HG03135 (cell line): ENCODE measurements at regions not wholly inside any gene's neighbourhood (a gene's known extent, or its start where the extent isn't known, plus 50 kb on each side); places are given as distances from the start of the nearest gene placed in this dataset.
"Not testable (repeated sequence)": the region's sequence is repeated elsewhere in the genome, so short reads cannot be mapped to it uniquely, and the experiment has no call there.

Experiments used
- ATAC-seq: cut with Tn5 transposase; IDR thresholded peaks from one replicate; pipeline ENCODE4 v1.9.1; 2021; ENCODE audit warnings: mild to moderate bottlenecking, moderate library complexity; ENCODE audit not compliant: unreplicated experiment

DNA sequence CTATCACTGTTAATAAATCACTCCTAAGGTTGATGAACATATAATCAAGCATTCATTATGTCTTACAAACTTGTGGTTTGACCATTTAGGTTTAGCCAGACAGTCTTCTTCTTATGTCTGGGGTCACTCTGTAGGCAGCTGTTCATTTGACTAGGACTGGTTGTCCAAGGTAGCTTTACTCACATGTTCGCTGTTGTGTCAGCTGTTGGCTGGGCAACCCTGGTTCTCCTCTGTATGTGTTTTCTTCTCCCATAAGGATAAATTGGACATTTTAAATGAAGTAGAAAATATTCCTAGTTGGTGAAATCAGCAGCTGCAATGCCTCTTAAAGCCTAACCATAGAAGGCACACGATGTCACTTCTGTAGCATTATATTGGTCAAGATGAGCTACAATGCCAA is 635.1 kb downstream of the EPHA3 start:
- ATAC-seq, result no peak

DNA sequence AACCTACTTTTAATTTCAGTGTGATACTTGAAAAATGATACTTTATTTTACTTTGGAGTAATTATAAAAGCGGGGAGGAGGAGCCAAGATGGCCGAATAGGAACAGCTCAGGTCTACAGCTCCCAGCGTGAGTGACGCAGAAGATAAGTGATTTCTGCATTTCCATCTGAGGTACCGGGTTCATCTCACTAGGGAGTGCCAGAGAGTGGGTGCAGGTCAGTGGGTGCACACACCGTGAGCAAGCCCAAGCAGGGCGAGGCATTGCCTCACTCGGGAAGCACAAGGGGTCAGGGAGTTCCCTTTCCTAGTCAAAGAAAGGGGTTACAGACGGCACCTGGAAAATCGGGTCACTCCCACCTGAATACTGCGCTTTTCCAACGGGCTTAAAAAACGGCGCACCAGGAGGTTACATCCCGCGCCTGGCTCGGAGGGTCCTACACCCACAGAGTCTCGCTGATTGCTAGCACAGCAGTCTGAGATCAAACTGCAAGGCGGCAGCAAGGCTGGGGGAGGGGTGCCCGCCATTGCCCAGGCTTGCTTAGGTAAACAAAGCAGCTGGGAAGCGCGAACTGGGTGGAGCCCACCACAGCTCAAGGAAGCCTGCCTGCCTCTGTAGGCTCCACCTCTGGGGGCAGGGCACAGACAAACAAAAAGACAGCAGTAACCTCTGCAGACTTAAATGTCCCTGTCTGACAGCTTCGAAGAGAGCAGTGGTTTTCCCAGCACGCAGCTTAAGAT is 640.3 kb downstream of the EPHA3 start:
- not testable (repeated sequence) for ATAC-seq

DNA sequence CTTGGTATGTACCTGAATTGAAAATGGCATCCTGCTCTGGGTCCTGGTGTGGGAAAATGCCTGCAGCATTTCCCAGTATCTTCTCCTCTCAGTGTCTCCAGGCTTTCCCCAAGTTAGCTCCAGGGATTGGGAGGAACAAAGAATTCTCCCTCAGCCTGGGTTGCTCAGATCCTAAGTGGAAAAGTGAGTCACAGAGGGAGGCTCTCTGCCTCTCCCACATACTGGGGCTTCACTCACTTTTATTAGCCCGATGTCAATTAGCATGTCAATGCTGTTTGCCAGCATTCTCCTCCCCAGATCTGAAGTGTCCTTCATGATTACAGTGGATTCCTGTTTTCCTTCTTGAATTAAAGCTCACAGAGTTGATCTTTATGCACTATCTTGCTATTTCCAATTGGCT is 655.0 kb downstream of the EPHA3 start:
- no peak for ATAC-seq

DNA sequence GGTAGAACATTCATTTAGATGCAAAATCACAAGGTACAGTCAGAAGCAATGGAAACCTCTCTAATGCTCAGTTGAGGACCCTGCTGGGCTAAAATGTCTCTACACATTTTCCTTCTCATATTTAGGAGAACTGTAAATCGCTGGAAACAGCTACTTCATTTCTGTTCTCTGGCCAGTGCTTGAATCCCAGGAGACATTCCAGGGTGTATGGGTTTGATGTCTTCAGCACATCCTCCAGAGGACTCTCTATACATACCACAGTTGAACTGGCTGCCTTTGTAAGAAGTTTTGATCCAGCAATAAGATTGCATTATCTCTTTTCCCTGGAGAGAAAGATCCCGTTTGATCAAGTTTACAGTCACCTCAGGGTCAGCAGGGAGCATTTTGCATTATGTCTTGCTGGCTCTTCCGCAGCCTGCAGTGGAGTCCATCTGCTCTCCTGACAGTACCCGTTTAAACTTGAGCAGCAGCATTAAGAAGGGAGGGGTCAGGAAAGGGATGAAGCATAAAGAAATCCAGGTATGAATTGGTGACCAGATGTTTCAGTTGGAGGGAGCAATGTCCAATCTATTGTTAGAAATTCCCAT is 676.0 kb downstream of the EPHA3 start:
- no peak for ATAC-seq

DNA sequence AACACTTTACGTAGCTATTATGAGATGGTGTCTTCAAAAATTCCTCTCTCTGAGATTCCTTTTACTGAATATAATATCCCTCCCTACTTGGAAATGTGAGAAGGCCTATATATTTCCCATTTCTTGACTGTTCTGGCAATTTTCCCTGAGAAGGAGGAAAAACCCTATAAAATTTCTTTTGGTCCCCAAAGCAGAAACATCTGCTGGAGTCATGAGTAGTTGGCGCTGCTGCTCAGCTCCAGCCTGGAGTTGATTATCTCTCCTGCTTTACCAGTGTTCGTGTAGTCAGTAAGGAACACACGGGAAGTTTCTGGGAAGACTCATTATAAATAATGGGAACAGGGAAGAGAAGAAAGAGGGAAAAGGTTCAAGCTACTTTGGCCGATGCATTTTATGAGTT is 680.1 kb downstream of the EPHA3 start:
- no peak for ATAC-seq

DNA sequence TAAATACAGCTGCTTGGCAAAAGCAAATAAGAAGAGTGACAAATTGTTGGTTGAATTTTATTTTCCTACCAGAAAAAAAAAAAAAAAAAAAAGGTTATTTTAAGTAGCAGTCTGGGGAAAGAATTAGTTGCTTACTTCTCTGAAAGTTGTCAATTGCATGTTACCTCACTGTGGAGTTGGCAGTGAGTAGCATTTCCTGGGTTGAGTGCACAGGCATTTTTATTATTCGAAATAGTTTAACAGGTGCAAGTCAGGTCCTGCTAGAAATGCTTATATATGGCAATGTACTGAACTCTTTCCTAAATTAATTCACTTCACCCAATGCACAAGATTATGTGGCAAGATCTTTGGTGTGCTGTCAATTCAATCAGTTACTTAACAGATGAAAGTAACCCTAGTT is 680.6 kb downstream of the EPHA3 start:
- ATAC-seq, result no peak

DNA sequence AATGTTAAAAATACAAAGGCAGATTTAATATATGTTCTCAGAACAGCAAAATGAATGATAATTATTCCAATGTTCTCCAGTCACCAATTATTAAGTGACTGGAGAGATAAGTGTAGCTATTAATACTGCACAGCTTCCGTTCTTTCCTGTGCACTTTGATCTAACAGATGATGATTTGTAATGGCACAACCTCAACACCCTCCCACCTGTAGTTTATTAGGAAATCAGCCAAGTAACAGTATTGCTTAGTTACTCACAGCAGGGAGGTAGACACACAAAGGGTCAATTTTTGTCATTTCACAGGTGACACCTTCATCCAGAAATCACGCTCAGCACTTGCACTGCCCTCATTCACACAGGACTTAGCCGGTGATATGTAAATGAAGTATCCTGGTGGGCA is 688.1 kb downstream of the EPHA3 start:
- no peak for ATAC-seq

DNA sequence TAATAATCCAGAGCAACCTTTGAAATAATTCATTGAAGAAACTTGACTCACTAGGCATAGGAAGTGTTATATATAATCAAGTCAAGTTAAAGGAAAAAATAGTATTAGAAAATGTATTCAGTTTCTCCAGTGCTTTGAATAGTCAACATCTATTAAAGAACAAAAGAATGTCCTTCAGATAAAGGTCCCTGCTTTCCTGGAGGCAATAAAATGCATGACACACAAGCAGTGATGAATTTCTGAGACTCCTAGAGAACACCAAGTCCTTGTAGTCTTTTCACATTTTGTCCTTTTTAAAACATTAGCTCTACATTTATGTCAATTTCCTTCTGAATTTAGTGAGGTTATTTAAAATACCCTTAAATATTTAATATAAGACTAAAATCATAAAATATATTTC is 695.5 kb downstream of the EPHA3 start:
- ATAC-seq, result no peak

DNA sequence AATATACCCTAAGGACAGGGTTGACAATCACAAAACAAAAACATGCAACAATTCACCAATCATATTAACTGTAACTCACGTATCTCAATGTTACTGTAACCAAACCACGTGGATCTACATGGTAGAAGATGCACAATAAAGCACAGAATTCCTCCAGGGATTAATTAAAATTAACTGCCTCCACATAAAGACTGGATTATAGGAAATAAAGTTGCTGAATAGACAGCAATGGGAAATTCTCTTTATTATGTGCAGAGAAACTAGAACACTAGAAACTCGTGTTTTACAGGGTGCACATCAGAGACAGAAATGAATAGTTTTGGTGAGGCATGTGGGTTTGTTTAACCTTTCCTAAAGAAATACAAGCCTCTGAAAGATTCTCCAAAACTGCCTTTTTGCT is 696.3 kb downstream of the EPHA3 start:
- ATAC-seq, result no peak

DNA sequence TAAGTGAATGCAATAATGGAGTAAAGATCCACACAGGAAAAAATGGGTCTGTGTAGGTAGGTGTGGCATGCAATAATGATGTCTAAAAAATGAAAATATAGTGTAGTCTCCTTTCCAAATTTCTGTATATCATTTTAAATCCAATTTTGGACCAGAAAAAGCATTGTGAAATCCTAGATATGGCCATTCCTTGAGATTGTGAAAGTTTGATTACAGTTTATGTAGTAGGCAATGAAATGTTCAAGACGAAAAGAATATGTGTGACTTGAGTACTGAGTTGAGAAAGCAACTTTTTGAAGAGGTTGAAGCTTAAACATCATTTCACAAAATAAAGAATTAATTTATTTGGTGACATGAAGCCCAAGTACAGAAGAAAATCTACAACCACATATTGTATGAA is 698.7 kb downstream of the EPHA3 start:
- ATAC-seq, result no peak

DNA sequence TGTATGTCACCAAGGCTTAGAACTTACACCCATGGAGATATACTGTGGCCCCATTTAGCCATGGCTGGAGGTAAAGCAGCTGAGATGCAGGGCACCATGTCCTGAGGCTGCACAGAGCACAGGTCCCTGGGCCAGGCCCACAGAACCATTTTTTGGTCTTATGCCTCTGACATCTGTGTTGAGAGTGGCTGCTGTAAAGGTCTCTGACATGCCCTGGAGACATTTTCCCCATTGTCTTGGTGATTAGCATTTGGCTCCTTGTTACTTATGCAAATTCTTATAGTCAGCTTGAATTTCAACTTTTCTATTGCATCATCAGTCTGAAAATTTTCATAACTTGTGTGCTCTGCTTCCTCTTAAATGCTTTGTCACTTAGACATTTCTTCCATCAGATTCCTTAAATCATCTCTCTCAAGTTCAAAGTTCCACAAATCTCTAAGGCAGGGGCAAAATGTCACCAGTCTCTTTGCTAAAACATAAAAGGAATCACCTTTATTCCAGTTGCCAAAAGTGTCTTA is 701.3 kb downstream of the EPHA3 start:
- ATAC-seq, result no peak

DNA sequence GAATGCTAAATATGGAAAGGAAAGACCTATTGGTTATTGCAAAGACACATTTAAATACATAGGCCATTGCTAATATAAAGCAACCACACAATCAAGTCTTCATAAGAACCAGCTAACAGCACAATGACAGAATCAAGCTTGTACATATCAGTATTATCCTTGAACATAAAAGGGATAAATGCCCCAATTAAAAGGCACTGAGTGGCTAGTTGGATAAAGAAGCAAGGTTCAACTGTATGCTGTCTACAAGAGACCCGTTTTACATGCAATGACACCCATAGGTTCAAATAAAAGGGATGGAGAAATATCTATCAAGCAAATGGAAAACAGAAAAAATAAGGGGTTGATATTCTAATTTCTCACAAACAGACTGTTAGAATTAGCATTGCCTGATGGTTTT is 706.1 kb downstream of the EPHA3 start:
- ATAC-seq, result no peak

DNA sequence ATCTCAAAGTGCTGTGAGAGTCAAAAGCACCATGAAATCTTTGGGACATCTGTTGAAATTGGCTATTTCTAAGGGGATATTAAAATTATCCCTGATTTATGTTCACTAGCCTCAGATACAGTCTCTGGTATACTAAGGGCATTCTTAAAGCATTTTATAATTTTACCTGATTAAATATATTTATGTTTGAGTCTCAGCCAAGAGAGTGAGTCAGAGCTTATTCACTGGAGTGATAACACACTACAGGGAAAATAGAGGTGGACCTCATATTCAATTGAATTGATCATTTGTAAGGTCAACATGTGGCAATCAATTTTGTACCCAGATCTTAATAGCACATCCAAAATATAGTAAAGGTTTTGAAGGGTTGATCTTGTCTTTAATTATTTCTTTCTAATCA is 733.6 kb downstream of the EPHA3 start:
- no peak for ATAC-seq

DNA sequence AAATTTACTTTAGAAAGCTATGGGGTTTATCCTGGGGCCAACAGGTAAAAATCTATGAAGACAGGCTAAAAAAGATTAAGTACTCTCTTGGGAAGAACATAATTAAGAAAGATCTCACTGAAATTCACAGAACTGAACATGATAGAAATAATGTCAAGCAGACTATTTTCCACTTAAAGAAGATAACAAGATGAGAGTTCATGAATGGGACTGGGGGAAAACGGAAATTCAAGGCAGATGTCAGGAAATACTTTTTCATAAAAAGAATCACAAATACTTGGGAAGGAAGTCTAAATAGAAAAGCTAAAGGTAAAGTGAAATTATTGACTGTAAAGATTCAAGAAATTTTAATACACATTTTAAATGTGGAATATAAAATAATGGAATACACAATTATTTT is 737.6 kb downstream of the EPHA3 start:
- ATAC-seq, result no peak

DNA sequence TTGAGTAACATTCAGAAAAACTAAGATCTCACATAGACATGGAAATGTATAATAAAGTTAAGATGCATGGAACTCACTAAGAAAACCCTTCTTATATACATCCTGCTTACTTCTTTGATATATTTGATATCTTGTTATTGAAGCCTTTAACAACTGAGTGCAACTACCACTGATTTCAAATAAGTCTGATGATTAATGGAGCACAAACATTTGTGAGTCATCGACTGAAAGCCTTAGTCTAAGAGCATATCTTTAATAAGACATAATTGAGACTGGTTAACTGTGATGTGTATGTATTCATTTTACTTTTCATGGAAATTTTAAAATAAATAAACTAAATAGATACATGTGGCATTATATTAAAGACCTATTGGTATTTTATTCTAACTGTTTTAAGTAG is 740.5 kb downstream of the EPHA3 start:
- no peak for ATAC-seq

DNA sequence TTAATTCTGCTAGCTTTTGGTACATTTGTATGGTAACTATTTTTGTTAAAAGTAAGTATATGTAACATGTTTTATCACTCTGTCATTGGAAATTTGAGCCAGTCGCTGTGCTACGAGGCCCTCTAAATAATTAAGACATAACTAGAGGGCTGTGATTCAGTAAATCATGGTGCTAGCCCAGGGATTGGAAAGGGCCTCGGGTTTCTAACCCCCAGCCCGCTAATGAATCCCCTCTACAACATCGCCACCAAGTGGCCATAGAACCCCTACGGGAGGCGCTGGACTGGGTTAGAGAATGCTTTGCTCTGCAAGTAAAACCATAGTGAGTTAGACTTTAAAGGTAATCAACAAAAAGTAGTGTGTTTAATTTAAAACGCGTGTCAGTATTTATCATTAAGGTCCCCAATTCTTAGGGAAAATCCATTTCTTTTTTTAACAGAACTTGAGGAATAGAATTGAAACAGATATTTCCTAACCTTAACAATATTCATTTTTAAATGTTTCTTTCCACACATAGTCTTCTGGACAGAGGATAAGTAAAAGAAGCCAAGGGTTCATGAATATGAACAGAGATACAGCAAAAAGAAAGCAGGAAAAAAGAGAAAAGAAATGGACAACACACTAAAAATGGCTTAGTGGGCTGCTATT is 744.7 kb downstream of the EPHA3 start:
- ATAC-seq, result no peak

DNA sequence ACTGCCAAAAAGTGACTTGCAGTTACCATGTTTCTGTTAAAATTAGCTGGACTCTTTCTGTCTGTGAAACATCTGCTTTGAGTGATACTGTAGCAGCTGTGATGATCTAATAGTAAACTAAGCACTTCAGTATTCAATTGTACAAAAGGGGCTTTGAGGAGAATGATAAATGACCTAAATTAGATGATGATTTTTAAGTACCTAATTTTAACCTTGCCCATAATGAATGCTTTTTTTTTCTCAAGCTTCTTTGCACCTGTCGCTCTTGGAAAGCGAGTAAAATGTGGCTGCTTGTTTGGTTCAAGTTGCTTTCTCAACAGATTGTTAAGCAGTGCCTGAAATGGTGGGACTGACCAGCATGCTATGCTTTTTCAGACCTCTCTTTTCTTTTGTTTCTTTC is 752.3 kb downstream of the EPHA3 start:
- ATAC-seq, result no peak

DNA sequence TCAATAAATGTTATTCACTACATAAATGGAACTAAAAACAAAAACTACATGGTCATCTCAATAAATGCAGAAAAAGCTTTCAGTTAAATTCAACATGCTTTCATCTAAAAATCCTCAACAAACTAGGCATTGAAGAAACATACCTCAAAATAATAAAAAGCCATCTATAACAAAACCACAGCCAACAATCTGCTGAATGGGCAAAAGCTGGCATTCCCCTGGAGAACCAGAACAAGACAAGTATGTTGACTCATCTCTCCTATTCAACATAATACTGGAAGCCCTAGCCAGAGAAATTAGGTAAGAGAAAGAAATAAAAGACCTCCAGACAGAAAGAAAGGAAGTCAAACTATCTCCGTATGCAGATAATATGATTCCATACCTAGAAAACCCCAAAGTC is 759.9 kb downstream of the EPHA3 start:
- ATAC-seq, result no peak

DNA sequence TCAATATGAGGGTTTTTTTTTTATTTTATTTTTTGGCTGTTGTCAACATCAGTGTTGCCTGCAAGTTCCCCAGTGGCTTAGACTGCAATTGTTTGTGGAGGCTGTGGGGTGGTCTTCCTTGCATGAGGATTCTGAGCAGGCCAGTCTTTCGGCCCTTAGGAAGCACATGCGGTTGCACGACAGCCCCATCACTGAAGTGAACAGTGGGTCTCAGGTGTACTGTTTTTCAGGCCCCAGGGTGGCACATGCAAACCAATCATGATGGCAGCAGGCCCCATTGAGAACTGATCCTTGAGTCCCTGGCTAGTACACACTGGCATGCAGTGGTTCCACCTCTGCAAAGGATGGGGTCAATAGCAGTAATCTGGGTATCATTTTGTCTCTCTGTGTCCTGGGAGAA is 768.7 kb downstream of the EPHA3 start:
- ATAC-seq, result no peak

DNA sequence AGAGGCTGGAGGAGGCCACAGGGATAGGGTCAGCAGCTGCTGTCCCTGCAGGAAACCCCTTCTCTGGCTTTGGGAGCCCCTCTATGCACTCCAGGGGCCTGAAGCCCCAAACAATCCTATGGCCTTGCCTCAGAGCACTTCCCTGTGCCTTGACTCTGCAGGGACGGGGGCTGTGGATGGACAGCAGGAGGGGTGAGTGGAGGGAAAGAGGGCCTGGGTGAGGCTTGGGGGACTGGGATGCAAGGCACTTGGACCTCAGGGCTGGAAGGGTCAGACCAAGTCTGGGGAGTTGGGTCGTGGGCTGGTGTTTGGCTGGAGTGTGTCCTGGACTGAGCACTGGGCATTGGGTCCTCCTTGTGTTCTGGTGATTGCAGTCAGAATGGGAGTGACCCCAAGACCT is 769.8 kb downstream of the EPHA3 start:
- ATAC-seq, result no peak

DNA sequence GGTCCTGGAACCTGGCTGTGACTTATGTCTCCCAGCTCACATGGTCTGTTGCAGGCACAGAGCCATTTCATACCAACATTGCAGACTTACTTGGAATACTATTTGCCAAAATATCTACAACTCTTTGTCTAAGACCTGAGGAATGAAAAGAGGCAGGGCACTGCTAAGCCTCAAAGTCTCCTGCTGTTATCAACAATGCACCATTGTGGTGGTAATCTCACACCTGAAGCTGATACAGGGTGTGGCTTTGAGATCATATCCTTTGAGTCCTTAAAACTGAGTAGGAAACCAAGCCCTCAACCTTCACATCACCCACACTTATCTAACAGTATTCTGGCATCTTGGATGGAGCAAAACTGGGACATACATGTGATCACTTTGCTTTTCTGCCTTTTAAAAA is 782.0 kb downstream of the EPHA3 start:
- no peak for ATAC-seq

DNA sequence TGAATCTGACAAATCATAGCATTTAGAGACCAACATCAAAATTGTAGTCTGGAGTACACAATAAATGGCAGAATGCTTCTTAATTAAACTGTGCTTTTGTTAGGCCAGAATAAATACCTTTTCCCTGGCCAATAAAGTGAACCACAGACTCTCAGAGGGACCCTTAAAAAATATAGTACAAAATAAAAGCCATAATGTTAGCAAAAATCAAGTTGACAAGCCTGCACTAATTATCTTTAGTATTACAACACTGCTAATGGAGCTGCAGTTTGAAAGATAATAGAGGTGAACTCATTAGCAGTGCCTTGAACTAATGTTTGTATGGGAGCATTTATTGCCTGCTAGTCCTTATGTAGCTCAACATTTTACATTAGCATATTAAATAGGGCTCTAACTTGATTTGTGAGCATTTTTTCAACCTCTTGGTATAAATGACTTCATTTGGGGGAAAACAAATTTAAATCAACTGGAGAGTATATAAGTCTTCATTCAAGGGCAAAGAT is 801.3 kb downstream of the EPHA3 start:
- ATAC-seq, result no peak
